ENCODE measurements at regions not wholly inside any gene's neighbourhood (a gene's known extent, or its start where the extent isn't known, plus 50 kb on each side); places are given as distances from the start of the nearest gene placed in this dataset.

- Histone ChIP-seq H3K27ac (ENCODE audit: low read depth, low read length, severe bottlenecking) (no peak overlapping the region), H3K4me3 (ENCODE audit: extremely low read depth, insufficient read depth, low read length, poor library complexity, severe bottlenecking) (no peak overlapping the region), H3K9me3 (ENCODE audit: control insufficient read depth, low read length) (no peaks in the 10 kb centered on the region), H3K36me3 (ENCODE audit: control insufficient read depth, insufficient read depth, low read length) (no peaks in the 10 kb centered on the region), H3K4me1 (ENCODE audit: control insufficient read depth, insufficient read depth, low read length, poor library complexity, severe bottlenecking) (no peaks in the 10 kb centered on the region)
- 88% methylated on average over 3 of the region's 5 CpGs; no CpG with 5 or more reads in 1 of the 2 experiments for WGBS, 2 experiments (ENCODE audit: insufficient coverage in 2 of 2)
Observed at GRCh38 chr9:8155706-8156105, 356.1 kb upstream of the DMAC1 start.

DNA sequence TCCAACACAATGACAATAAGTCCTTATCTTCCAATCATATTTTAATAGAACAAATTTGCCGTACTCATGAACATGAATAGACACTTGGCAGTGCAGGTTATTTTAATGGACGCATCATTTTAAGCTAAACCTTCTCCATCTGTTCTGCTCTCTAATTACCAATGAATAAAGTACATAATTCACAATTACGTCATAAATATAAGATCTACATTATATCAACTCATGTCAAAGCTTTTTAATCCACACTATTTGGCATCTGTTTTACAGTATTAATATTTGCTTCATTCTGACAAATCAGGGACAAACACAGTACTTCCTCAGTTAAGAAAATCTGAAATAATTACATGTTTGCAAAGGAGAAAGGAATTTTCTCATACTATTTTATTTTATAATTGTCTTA is 344.1 kb upstream of the DMAC1 start:
- Histone ChIP-seq H3K4me1 (ENCODE audit: control insufficient read depth, insufficient read depth, low read length, poor library complexity, severe bottlenecking) (no peaks in the 10 kb centered on the region), H3K9me3 (ENCODE audit: control insufficient read depth, low read length) (no peaks in the 10 kb centered on the region), H3K36me3 (ENCODE audit: control insufficient read depth, insufficient read depth, low read length) (no peaks in the 10 kb centered on the region), H3K27ac (ENCODE audit: low read depth, low read length, severe bottlenecking) (no peak overlapping the region), H3K4me3 (ENCODE audit: extremely low read depth, insufficient read depth, low read length, poor library complexity, severe bottlenecking) (no peak overlapping the region)
- WGBS, 2 experiments (ENCODE audit: insufficient coverage in 2 of 2) = 85 to 100% methylated on average over 2 to 3 of the region's 3 CpGs

DNA sequence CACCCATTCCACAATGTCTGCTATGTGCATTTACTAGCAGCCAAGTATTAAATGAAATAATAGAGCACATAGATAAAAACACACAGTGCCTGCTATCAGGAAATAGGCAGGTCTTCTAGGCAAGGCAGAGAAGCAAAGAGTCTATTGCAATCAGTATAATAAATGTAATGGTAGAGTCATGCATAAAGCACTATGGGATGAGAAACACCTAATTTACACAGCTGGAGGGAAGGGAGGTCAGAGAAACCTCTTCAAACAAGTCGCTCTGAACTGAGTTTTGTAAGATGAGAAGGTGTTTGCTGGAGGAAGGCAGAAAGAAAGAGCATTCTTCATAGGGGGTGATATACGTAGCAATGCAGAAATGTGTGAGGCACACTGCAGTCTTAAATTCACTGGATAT is 341.0 kb upstream of the DMAC1 start:
- no peak overlapping the region for H3K4me3 ChIP-seq (ENCODE audit: extremely low read depth, insufficient read depth, low read length, poor library complexity, severe bottlenecking)
- H3K27ac ChIP-seq (ENCODE audit: low read depth, low read length, severe bottlenecking) = no peak overlapping the region
- WGBS, 2 experiments (ENCODE audit: insufficient coverage in 2 of 2) = 42 to 63% methylated on average over 2 of the region's 2 CpGs
- H3K36me3 ChIP-seq (ENCODE audit: control insufficient read depth, insufficient read depth, low read length) = no peaks in the 10 kb centered on the region
- no peaks in the 10 kb centered on the region for H3K4me1 ChIP-seq (ENCODE audit: control insufficient read depth, insufficient read depth, low read length, poor library complexity, severe bottlenecking)
- no peaks in the 10 kb centered on the region for H3K9me3 ChIP-seq (ENCODE audit: control insufficient read depth, low read length)

GRCh38 chr9:8139756-8140155 is 340.2 kb upstream of the DMAC1 start:
- no peaks in the 10 kb centered on the region for H3K36me3 ChIP-seq (ENCODE audit: control insufficient read depth, insufficient read depth, low read length)
- no peak overlapping the region for H3K4me3 ChIP-seq (ENCODE audit: extremely low read depth, insufficient read depth, low read length, poor library complexity, severe bottlenecking)
- H3K4me1 ChIP-seq (ENCODE audit: control insufficient read depth, insufficient read depth, low read length, poor library complexity, severe bottlenecking) = no peaks in the 10 kb centered on the region
- H3K9me3 ChIP-seq (ENCODE audit: control insufficient read depth, low read length) = no peaks in the 10 kb centered on the region
- no CpG with 5 or more reads among the region's 1 CpG for WGBS, 2 experiments (ENCODE audit: insufficient coverage in 2 of 2)
- no peak overlapping the region for H3K27ac ChIP-seq (ENCODE audit: low read depth, low read length, severe bottlenecking)

DNA sequence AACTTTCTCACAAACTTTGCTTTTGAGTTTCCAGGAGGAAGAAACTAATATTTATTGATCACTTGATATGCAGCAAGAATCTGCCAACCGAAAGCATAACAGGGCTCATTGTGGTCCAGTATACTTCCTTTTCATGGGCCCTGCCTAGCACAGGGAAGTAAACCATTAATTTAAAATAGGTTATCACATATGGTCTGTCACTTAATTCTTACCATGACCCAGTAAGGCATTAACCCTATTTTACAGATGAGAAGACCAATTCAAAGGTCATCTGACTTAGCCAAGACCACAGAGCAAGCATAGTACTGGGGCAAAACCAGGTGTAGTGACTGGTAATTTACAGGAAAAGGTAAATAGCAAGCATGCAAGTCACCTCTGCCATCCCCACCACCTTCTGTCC is 336.9 kb upstream of the DMAC1 start:
- 88% methylated on average over 1 of the region's 1 CpG; no CpG with 5 or more reads in 1 of the 2 experiments for WGBS, 2 experiments (ENCODE audit: insufficient coverage in 2 of 2)

GRCh38 chr9:8134635-8135034 is 335.1 kb upstream of the DMAC1 start:
- Histone ChIP-seq H3K27ac (ENCODE audit: low read depth, low read length, severe bottlenecking) (no peak overlapping the region), H3K36me3 (ENCODE audit: control insufficient read depth, insufficient read depth, low read length) (no peaks in the 10 kb centered on the region), H3K4me3 (ENCODE audit: extremely low read depth, insufficient read depth, low read length, poor library complexity, severe bottlenecking) (no peak overlapping the region), H3K4me1 (ENCODE audit: control insufficient read depth, insufficient read depth, low read length, poor library complexity, severe bottlenecking) (no peaks in the 10 kb centered on the region), H3K9me3 (ENCODE audit: control insufficient read depth, low read length) (no peaks in the 10 kb centered on the region)
- no CpG with 5 or more reads among the region's 3 CpGs for WGBS, 2 experiments (ENCODE audit: insufficient coverage in 2 of 2)

More for the DNA sequence above, 336.9 kb upstream of the DMAC1 start:
- no peak overlapping the region for H3K4me3 ChIP-seq (ENCODE audit: extremely low read depth, insufficient read depth, low read length, poor library complexity, severe bottlenecking)
- no peaks in the 10 kb centered on the region for H3K36me3 ChIP-seq (ENCODE audit: control insufficient read depth, insufficient read depth, low read length)
- H3K9me3 ChIP-seq (ENCODE audit: control insufficient read depth, low read length) = no peaks in the 10 kb centered on the region
- H3K4me1 ChIP-seq (ENCODE audit: control insufficient read depth, insufficient read depth, low read length, poor library complexity, severe bottlenecking) = no peaks in the 10 kb centered on the region
- no peak overlapping the region for H3K27ac ChIP-seq (ENCODE audit: low read depth, low read length, severe bottlenecking)

DNA sequence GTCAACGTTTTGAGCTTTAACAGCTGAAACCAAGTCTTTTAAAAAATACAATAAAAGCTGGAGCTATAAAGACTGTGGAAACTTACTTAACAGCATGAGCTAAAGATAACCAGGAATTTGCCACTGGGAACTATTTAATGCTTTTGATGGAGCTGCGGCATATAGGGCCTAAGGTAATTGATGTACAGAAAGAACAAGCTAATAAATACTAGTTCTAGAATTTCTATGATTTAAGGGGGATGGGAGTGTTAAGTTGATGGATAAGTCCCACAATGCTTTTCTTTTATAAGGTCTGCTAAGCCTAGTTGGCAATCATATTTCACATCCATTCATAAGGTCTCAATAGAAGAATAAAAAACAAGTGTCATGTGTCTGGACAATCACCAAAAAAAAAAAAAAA is 334.0 kb upstream of the DMAC1 start:
- WGBS, 2 experiments (ENCODE audit: insufficient coverage in 2 of 2) = no CpG with 5 or more reads among the region's 2 CpGs
- no peaks in the 10 kb centered on the region for H3K9me3 ChIP-seq (ENCODE audit: control insufficient read depth, low read length)
- H3K4me1 ChIP-seq (ENCODE audit: control insufficient read depth, insufficient read depth, low read length, poor library complexity, severe bottlenecking) = no peaks in the 10 kb centered on the region
- no peak overlapping the region for H3K4me3 ChIP-seq (ENCODE audit: extremely low read depth, insufficient read depth, low read length, poor library complexity, severe bottlenecking)
- H3K27ac ChIP-seq (ENCODE audit: low read depth, low read length, severe bottlenecking) = no peak overlapping the region
- no peaks in the 10 kb centered on the region for H3K36me3 ChIP-seq (ENCODE audit: control insufficient read depth, insufficient read depth, low read length)

- no peak overlapping the region for H3K4me3 ChIP-seq (ENCODE audit: extremely low read depth, insufficient read depth, low read length, poor library complexity, severe bottlenecking)
- no peaks in the 10 kb centered on the region for H3K36me3 ChIP-seq (ENCODE audit: control insufficient read depth, insufficient read depth, low read length)
- 100% methylated on average over 1 of the region's 1 CpG; no CpG with 5 or more reads in 1 of the 2 experiments for WGBS, 2 experiments (ENCODE audit: insufficient coverage in 2 of 2)
- H3K9me3 ChIP-seq (ENCODE audit: control insufficient read depth, low read length) = no peaks in the 10 kb centered on the region
- H3K27ac ChIP-seq (ENCODE audit: low read depth, low read length, severe bottlenecking) = no peak overlapping the region
- H3K4me1 ChIP-seq (ENCODE audit: control insufficient read depth, insufficient read depth, low read length, poor library complexity, severe bottlenecking) = peaks cover 6% of the 10 kb centered on the region
Observed at GRCh38 chr9:8115570-8115969, 316.0 kb upstream of the DMAC1 start.

- no CpG with 5 or more reads among the region's 1 CpG for WGBS, 2 experiments (ENCODE audit: insufficient coverage in 2 of 2)
- no peak overlapping the region for H3K27ac ChIP-seq (ENCODE audit: low read depth, low read length, severe bottlenecking)
- H3K36me3 ChIP-seq (ENCODE audit: control insufficient read depth, insufficient read depth, low read length) = no peaks in the 10 kb centered on the region
- no peaks in the 10 kb centered on the region for H3K9me3 ChIP-seq (ENCODE audit: control insufficient read depth, low read length)
- H3K4me3 ChIP-seq (ENCODE audit: extremely low read depth, insufficient read depth, low read length, poor library complexity, severe bottlenecking) = no peak overlapping the region
- H3K4me1 ChIP-seq (ENCODE audit: control insufficient read depth, insufficient read depth, low read length, poor library complexity, severe bottlenecking) = peaks cover 6% of the 10 kb centered on the region
Observed at GRCh38 chr9:8114826-8115225, 315.2 kb upstream of the DMAC1 start.

GRCh38 chr9:8106362-8106761 is 306.8 kb upstream of the DMAC1 start:
- WGBS, 2 experiments (ENCODE audit: insufficient coverage in 2 of 2) = 60 to 100% methylated on average over 1 of the region's 1 CpG
- Histone ChIP-seq H3K36me3 (ENCODE audit: control insufficient read depth, insufficient read depth, low read length) (no peaks in the 10 kb centered on the region), H3K9me3 (ENCODE audit: control insufficient read depth, low read length) (no peaks in the 10 kb centered on the region)

DNA sequence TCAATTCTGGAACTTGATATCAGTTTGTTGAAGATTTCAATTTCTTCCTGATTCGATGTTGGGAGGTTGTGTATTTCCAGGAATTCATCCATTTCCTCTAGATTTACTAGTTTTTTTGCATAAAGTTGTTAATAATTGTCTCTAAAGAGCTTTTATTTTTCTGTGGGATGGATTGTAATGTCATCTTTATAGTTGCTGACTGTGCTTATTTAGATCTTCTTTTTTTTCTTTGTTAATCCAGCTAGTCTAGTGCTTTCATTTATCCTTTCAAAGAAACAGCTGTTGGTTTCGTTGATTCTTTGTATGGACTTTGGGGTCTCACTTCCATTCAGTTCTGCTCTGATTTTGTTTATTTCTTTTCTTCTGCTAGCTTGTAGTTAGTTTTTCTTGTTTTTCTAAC is 302.0 kb upstream of the DMAC1 start:
- Histone ChIP-seq H3K4me3 (ENCODE audit: extremely low read depth, insufficient read depth, low read length, poor library complexity, severe bottlenecking) (no peak overlapping the region), H3K9me3 (ENCODE audit: control insufficient read depth, low read length) (no peaks in the 10 kb centered on the region), H3K27ac (ENCODE audit: low read depth, low read length, severe bottlenecking) (no peak overlapping the region), H3K4me1 (ENCODE audit: control insufficient read depth, insufficient read depth, low read length, poor library complexity, severe bottlenecking) (peaks cover 3% of the 10 kb centered on the region), H3K36me3 (ENCODE audit: control insufficient read depth, insufficient read depth, low read length) (no peaks in the 10 kb centered on the region)
- WGBS, 2 experiments (ENCODE audit: insufficient coverage in 2 of 2) = no CpG with 5 or more reads among the region's 2 CpGs

More at GRCh38 chr9:8106362-8106761, 306.8 kb upstream of the DMAC1 start:
- Histone ChIP-seq H3K4me1 (ENCODE audit: control insufficient read depth, insufficient read depth, low read length, poor library complexity, severe bottlenecking) (peaks cover 7% of the 10 kb centered on the region), H3K27ac (ENCODE audit: low read depth, low read length, severe bottlenecking) (no peak overlapping the region), H3K4me3 (ENCODE audit: extremely low read depth, insufficient read depth, low read length, poor library complexity, severe bottlenecking) (no peak overlapping the region)

Data from mesodermal cell (in vitro differentiated cells).